SU-DHL-6 (cell line): ENCODE measurements at regions not wholly inside any gene's neighbourhood (a gene's known extent, or its start where the extent isn't known, plus 50 kb on each side); places are given as distances from the start of the nearest gene placed in this dataset.
"Not testable (repeated sequence)": the region's sequence is repeated elsewhere in the genome, so short reads cannot be mapped to it uniquely, and the experiment has no call there.

Source experiments
- H2AFZ ChIP-seq: fragments of 200-600 bp; sonication (generic); 2 replicates; pipeline ENCODE4 v1.6.1; 2014; ENCODE audit warnings: low read depth, mild to moderate bottlenecking, moderate library complexity, mixed read lengths, antibody characterized with exemption, low read length; ENCODE audit not compliant: severe bottlenecking
- H3F3A ChIP-seq: fragments of 200-600 bp; shearing (Covaris generic); 2 replicates; pipeline ENCODE4 v1.6.0; 2016; ENCODE audit warnings: antibody characterized with exemption, mild to moderate bottlenecking; ENCODE audit not compliant: insufficient read depth
- H3K27ac ChIP-seq: fragments of 200-600 bp; sonication (generic); 2 replicates; pipeline ENCODE4 v1.5.1; 2016; ENCODE audit warnings: low read depth, mild to moderate bottlenecking, low read length, moderate library complexity, mixed read lengths
- H3K27me3 ChIP-seq: fragments of 200-600 bp; sonication (generic), shearing (Covaris generic); 2 replicates; pipeline ENCODE4 v1.6.0; 2014; ENCODE audit warnings: mild to moderate bottlenecking, low read length
- H3K36me3 ChIP-seq: fragments of 200-600 bp; sonication (generic); 2 replicates; pipeline ENCODE4 v1.6.1; 2014; ENCODE audit warnings: mild to moderate bottlenecking, low read length, mixed read lengths
- H3K4me2 ChIP-seq: fragments of 300-600, 200-600 bp; shearing (Covaris generic), sonication (generic); 2 replicates; pipeline ENCODE4 v1.6.0; 2014; ENCODE audit warnings: low read length, low read depth, mild to moderate bottlenecking; ENCODE audit not compliant: poor library complexity, severe bottlenecking
- H3K4me3 ChIP-seq: fragments of 200-600 bp; sonication (generic); 2 replicates; pipeline ENCODE4 v1.5.1; 2014; ENCODE audit warnings: antibody characterized with exemption, low read length, mild to moderate bottlenecking, mixed read lengths; ENCODE audit not compliant: insufficient read depth, poor library complexity, severe bottlenecking
- H3K79me2 ChIP-seq: fragments of 200-600 bp; sonication (generic); 2 replicates; pipeline ENCODE4 v1.6.1; 2014; ENCODE audit warnings: mild to moderate bottlenecking, low read length, moderate library complexity; ENCODE audit not compliant: insufficient read depth
- H3K9ac ChIP-seq: fragments of 200-600 bp; sonication (generic); 2 replicates; pipeline ENCODE4 v1.7.0; 2014; ENCODE audit warnings: mild to moderate bottlenecking, low read length
- H3K9me2 ChIP-seq: fragments of 200-600 bp; sonication (generic); replicated peaks from 2 replicates; pipeline ENCODE4 v1.6.1; 2014; ENCODE audit warnings: low read length; ENCODE audit not compliant: insufficient read depth
- H3K9me3 ChIP-seq: fragments of 200-600 bp; sonication (generic); 2 replicates; pipeline ENCODE4 v1.6.1; 2014; ENCODE audit warnings: low read length, mixed read lengths; ENCODE audit not compliant: insufficient read depth
- H4K20me1 ChIP-seq: fragments of 200-600 bp; sonication (generic); 2 replicates; pipeline ENCODE4 v1.6.1; 2014; ENCODE audit warnings: low read depth, mild to moderate bottlenecking, antibody characterized with exemption, low read length, moderate library complexity, mixed read lengths
- EZH2phosphoT487 ChIP-seq: fragments of 200-600 bp; sonication (generic), shearing (Covaris generic); conservative IDR thresholded peaks from 2 replicates; pipeline ENCODE4 v1.6.1; 2018; ENCODE audit warnings: mild to moderate bottlenecking, antibody characterized with exemption, low read length, moderate library complexity, mixed read lengths
- TF ChIP-seq, protein P1 (sequence below): fragments of 200-600 bp; sonication (generic); IDR thresholded peaks from one replicate; pipeline ENCODE4 v1.5.1; 2017; ENCODE audit warnings: antibody characterized with exemption, mild to moderate bottlenecking, low read length, moderate library complexity; ENCODE audit not compliant: insufficient read depth, poor library complexity, severe bottlenecking

DNA sequence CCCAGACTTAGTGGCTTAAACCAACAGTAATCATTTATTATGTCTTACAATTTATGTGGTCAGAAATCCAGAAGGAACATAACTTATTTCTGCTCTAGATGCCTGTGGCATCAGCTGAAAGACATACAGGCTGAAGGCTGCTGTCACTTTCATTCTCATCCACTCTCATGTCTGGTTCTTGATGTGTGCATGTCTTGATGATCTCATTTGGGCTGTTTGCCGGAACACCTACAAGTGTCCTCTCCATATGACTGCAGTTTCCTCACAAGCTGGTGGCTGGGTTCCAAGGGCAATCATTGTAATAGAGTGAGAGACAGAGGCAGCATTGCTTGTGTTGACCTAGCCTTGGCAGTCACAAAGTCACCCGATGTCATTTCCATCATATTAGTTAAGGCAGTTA is 1375.9 kb upstream of the RAG2 start:
- Histone ChIP-seq H3F3A (no peaks in the 10 kb centered on the region), H2AFZ (no peak overlapping the region), H3K4me2 (no peak overlapping the region), H3K27ac (no peak overlapping the region), H3K4me3 (no peak overlapping the region), H4K20me1 (no peaks in the 10 kb centered on the region), H3K36me3 (no peaks in the 10 kb centered on the region), H3K27me3 (no peaks in the 10 kb centered on the region), H3K9me3 (no peaks in the 10 kb centered on the region), H3K9me2 (no peaks in the 10 kb centered on the region), H3K79me2 (no peaks in the 10 kb centered on the region), H3K9ac (no peak overlapping the region)
- TF ChIP-seq, protein P1, sequence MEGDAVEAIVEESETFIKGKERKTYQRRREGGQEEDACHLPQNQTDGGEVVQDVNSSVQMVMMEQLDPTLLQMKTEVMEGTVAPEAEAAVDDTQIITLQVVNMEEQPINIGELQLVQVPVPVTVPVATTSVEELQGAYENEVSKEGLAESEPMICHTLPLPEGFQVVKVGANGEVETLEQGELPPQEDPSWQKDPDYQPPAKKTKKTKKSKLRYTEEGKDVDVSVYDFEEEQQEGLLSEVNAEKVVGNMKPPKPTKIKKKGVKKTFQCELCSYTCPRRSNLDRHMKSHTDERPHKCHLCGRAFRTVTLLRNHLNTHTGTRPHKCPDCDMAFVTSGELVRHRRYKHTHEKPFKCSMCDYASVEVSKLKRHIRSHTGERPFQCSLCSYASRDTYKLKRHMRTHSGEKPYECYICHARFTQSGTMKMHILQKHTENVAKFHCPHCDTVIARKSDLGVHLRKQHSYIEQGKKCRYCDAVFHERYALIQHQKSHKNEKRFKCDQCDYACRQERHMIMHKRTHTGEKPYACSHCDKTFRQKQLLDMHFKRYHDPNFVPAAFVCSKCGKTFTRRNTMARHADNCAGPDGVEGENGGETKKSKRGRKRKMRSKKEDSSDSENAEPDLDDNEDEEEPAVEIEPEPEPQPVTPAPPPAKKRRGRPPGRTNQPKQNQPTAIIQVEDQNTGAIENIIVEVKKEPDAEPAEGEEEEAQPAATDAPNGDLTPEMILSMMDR: no peak
- TF ChIP-seq EZH2phosphoT487: no peak

DNA sequence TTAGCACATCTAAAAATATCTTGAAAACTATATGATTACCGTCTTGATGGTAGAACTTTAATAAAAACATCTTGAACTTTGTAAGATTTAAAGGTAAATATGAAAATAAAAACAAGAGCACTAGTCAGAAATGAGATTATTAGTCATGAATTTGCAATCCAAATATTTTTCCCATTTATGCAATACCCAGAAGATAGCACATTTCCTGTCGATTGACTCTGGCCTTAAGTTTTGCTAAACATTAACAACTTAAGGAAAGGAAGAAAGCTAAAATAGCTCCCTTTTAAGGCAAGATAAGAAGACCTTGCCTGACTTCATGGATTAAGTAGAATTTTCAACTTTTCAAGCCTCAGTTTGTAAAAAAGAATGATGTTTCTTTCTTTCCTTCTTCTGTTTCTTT is 1374.7 kb upstream of the RAG2 start:
- no peak overlapping the region for H2AFZ ChIP-seq
- no peaks in the 10 kb centered on the region for H3K79me2 ChIP-seq
- no peak for TF ChIP-seq EZH2phosphoT487
- TF ChIP-seq, protein P1: no peak
- no peak overlapping the region for H3K27ac ChIP-seq
- H4K20me1 ChIP-seq: no peaks in the 10 kb centered on the region
- H3K27me3 ChIP-seq: no peaks in the 10 kb centered on the region
- H3K9ac ChIP-seq: no peak overlapping the region
- H3K9me2 ChIP-seq: no peaks in the 10 kb centered on the region
- H3K4me2 ChIP-seq: no peak overlapping the region
- no peaks in the 10 kb centered on the region for H3K9me3 ChIP-seq
- no peaks in the 10 kb centered on the region for H3K36me3 ChIP-seq
- H3F3A ChIP-seq: no peaks in the 10 kb centered on the region
- no peak overlapping the region for H3K4me3 ChIP-seq

DNA sequence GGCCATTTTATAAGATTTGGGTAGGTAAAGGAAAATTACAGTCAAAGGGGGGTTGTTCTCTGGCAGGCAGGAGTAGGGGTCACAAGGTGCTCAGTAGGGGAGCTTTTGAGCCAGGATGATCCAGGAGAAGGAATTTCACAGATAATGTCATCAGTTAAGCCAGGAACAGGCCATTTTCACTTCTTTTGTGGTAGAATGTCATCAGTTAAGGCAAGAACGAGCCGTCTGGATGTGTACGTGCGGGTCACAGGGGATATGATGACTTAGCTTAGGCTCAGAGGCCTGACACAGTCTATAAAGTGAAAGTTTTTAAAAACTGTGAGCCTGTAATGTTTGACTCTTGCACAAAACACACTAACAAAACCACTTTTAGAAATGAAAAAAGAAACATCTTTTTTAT is 1371.3 kb upstream of the RAG2 start:
- not testable (repeated sequence) for H3K9me2 ChIP-seq, H3K27me3 ChIP-seq, H3K9me3 ChIP-seq, H2AFZ ChIP-seq, H3K36me3 ChIP-seq, H3K79me2 ChIP-seq, H3K9ac ChIP-seq, H3K4me2 ChIP-seq, H4K20me1 ChIP-seq, H3K4me3 ChIP-seq, H3F3A ChIP-seq, H3K27ac ChIP-seq

DNA sequence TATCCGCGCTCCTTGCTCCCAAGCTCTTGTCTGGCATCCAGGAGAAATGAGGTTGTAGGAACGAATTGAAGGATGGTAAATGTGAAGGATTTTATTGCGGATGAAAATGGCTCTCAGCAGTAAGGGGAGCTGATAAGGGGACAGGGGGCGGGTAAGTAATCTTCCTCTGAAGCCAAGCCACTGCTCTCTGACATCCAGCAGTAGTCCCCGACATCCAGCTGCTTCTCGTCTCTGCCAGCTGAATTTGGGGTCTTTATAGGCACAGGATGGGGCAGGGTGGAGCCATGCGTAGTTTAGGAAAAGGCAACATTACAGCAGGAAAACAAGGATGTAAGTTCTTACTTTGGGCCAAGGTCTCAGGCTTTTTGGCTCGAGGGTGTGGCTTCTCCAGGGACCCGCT is 1370.1 kb upstream of the RAG2 start:
- Histone ChIP-seq H3K4me3 (no peak overlapping the region), H4K20me1 (no peaks in the 10 kb centered on the region), H3K9me3 (no peaks in the 10 kb centered on the region), H3K9me2 (no peaks in the 10 kb centered on the region), H2AFZ (no peak overlapping the region), H3K27me3 (no peaks in the 10 kb centered on the region), H3K36me3 (no peaks in the 10 kb centered on the region), H3K4me2 (no peak overlapping the region), H3K9ac (no peak overlapping the region), H3F3A (no peaks in the 10 kb centered on the region), H3K79me2 (no peaks in the 10 kb centered on the region), H3K27ac (no peak overlapping the region)
- no peak for TF ChIP-seq EZH2phosphoT487
- TF ChIP-seq, protein P1: no peak
